T-cell (primary cell): ENCODE measurements at regions not wholly inside any gene's neighbourhood (a gene's known extent, or its start where the extent isn't known, plus 50 kb on each side); places are given as distances from the start of the nearest gene placed in this dataset.

Experiments used
- ATAC-seq, 4 experiments: fragments of 200-7000 bp in 3 of 4; fragments of 150-1000 bp in 1 of 4; cut with Tn5 transposase; replicated peaks in 1 of 4; 1 replicate in 3 of 4; 2 replicates in 1 of 4; pipeline ENCODE4 v1.10.0; 2021; ENCODE audit warnings: moderate library complexity in 3 of 4, mild to moderate bottlenecking in 2 of 4, moderate number of reproducible peaks in 1 of 4
- CTCF ChIA-PET, 2 donors: fragments of 300-600 bp; sonication (Branson Sonifier 250); formaldehyde crosslinking; loops; one replicate each; lab custom pipeline; 2022; ENCODE audit warnings: antibody characterized with exemption in 2 of 2; lab: Charles Lee
- POLR2A ChIA-PET, 2 donors: fragments of 300-600 bp; sonication (Branson Sonifier 250); formaldehyde crosslinking; loops; one replicate each; lab custom pipeline; 2022; ENCODE audit warnings: antibody characterized with exemption in 2 of 2; lab: Charles Lee
- DNase-seq, 35 experiments: peaks; one replicate each; pipeline versions ENCODE4 v3.0.0 to v3.0.0-alpha.2; 2013 to 2023
- H3K27ac ChIP-seq: one replicate; pipeline ENCODE4 v1.5.1; 2013; ENCODE audit warnings: low read length
- H3K27me3 ChIP-seq, 2 experiments: replicated peaks in 1 of 2; 1 replicate in 1 of 2; 2 replicates in 1 of 2; pipeline versions ENCODE4 v1.6.1 to v1.7.0; 2013; ENCODE audit warnings: low read length in 1 of 2, mixed read lengths in 1 of 2; ENCODE audit not compliant: control insufficient read depth in 2 of 2, insufficient read depth in 2 of 2; ENCODE audit errors: extremely low read depth in 1 of 2
- H3K36me3 ChIP-seq, 2 donors: 1 replicate in 1 of 2; 2 replicates in 1 of 2; pipeline versions ENCODE4 v1.6.1 to v1.7.0; 2013; ENCODE audit warnings: low read length in 1 of 2; ENCODE audit not compliant: control insufficient read depth in 2 of 2, insufficient read depth in 1 of 2; ENCODE audit errors: extremely low read depth in 1 of 2
- H3K4me1 ChIP-seq, 2 experiments: 1 replicate in 1 of 2; 2 replicates in 1 of 2; pipeline versions ENCODE4 v1.6.1 to v1.7.0; 2013; ENCODE audit warnings: low read length in 2 of 2, mixed read lengths in 1 of 2; ENCODE audit not compliant: insufficient read depth in 2 of 2, control insufficient read depth in 1 of 2; ENCODE audit errors: extremely low read depth in 1 of 2
- H3K4me3 ChIP-seq, 2 donors: 1 replicate in 1 of 2; 2 replicates in 1 of 2; pipeline versions ENCODE4 v1.5.1 to v1.7.0; 2013; ENCODE audit warnings: mild to moderate bottlenecking in 2 of 2, low read length in 1 of 2, moderate library complexity in 1 of 2; ENCODE audit not compliant: control insufficient read depth in 1 of 2; ENCODE audit errors: extremely low read depth in 1 of 2
- H3K9me3 ChIP-seq: 2 replicates; pipeline ENCODE4 v1.7.0; 2013
- H3K27ac Mint-ChIP-seq, 2 donors: one replicate each; pipeline ENCODE4 v1.8.0; 2020 to 2021; ENCODE audit warnings: mild to moderate bottlenecking in 2 of 2, mixed read lengths in 2 of 2
- H3K27me3 Mint-ChIP-seq, 2 donors: one replicate each; pipeline ENCODE4 v1.8.0; 2021 to 2022; ENCODE audit warnings: mixed read lengths in 2 of 2
- H3K36me3 Mint-ChIP-seq: one replicate; pipeline ENCODE4 v1.8.0; 2021; ENCODE audit warnings: mixed read lengths
- H3K4me1 Mint-ChIP-seq, 3 donors: one replicate each; pipeline ENCODE4 v1.8.0; 2020 to 2022; ENCODE audit warnings: mixed read lengths in 3 of 3, mild to moderate bottlenecking in 1 of 3
- H3K4me3 Mint-ChIP-seq, 3 donors: one replicate each; pipeline ENCODE4 v1.8.0; 2020 to 2022; ENCODE audit warnings: mild to moderate bottlenecking in 3 of 3, mixed read lengths in 3 of 3, moderate library complexity in 3 of 3
- H3K9me3 Mint-ChIP-seq, 3 donors: one replicate each; pipeline ENCODE4 v1.8.0; 2020 to 2022; ENCODE audit warnings: mixed read lengths in 3 of 3
- WGBS: methylation state at CpG from one replicate; pipeline ENCODE4 v1.1.5; 2013; ENCODE audit warnings: missing lambda C conversion rate; ENCODE audit not compliant: insufficient coverage; 5-methylcytosine and 5-hydroxymethylcytosine counted together

GRCh38 chr4:187276736-187277408 is 553.2 kb upstream of the FAT1 start:
- no peaks in the 10 kb centered on the region for H3K36me3 ChIP-seq
- no peaks in the 10 kb centered on the region for H3K4me1 ChIP-seq
- H3K9me3 Mint-ChIP-seq: peaks cover 6 to 15% (median 8%) of the 10 kb centered on the region in 3 donors
- no peak overlapping the region for H3K4me3 ChIP-seq
- H3K27ac Mint-ChIP-seq: no peak overlapping the region
- no peaks in the 10 kb centered on the region for H3K9me3 ChIP-seq
- H3K4me1 Mint-ChIP-seq: no peaks in the 10 kb centered on the region
- H3K4me3 Mint-ChIP-seq: no peak overlapping the region
- CTCF ChIA-PET: no interaction called here
- no peaks in the 10 kb centered on the region for H3K27me3 ChIP-seq
- no peak overlapping the region for H3K27ac ChIP-seq
- ATAC-seq: no peak
- no peak for DNase-seq
- WGBS: 83% methylated on average over 4 of the region's 7 CpGs
- H3K27me3 Mint-ChIP-seq: no peaks in the 10 kb centered on the region
- POLR2A ChIA-PET: no interaction called here
- H3K36me3 Mint-ChIP-seq: no peaks in the 10 kb centered on the region

GRCh38 chr4:187283201-187283955 is 559.7 kb upstream of the FAT1 start:
- H3K27ac Mint-ChIP-seq: no peak overlapping the region
- H3K9me3 ChIP-seq: no peaks in the 10 kb centered on the region
- POLR2A ChIA-PET: no interaction called here
- H3K9me3 Mint-ChIP-seq: peaks cover 8 to 17% (median 17%) of the 10 kb centered on the region in 3 donors
- no peaks in the 10 kb centered on the region for H3K27me3 ChIP-seq
- H3K4me1 ChIP-seq: no peaks in the 10 kb centered on the region
- DNase-seq (no peak), ATAC-seq (no peak)
- CTCF ChIA-PET: no interaction called here
- H3K27ac ChIP-seq: no peak overlapping the region
- H3K4me1 Mint-ChIP-seq: no peaks in the 10 kb centered on the region
- no peaks in the 10 kb centered on the region for H3K36me3 Mint-ChIP-seq
- no peak overlapping the region for H3K4me3 ChIP-seq
- H3K36me3 ChIP-seq: no peaks in the 10 kb centered on the region
- no peak overlapping the region for H3K4me3 Mint-ChIP-seq
- 100% methylated on average over 1 of the region's 10 CpGs for WGBS
- no peaks in the 10 kb centered on the region for H3K27me3 Mint-ChIP-seq

GRCh38 chr4:187286525-187286924 is 562.9 kb upstream of the FAT1 start:
- no peak for DNase-seq
- peaks cover 5 to 12% (median 9%) of the 10 kb centered on the region in 3 donors for H3K9me3 Mint-ChIP-seq
- ChIA-PET POLR2A (interaction anchor here in 1 of 2 donors (0.6 kb wide), 1 partner anchor 19 kb away, joined by 3 read pairs; no protein-coding TSS in a partner anchor), CTCF (no interaction called here)
- 30% methylated on average over 3 of the region's 6 CpGs for WGBS
- Histone ChIP-seq H3K9me3 (no peaks in the 10 kb centered on the region), H3K27ac (no peak overlapping the region), H3K27me3 (no peaks in the 10 kb centered on the region), H3K4me3 (no peak overlapping the region), H3K36me3 (no peaks in the 10 kb centered on the region), H3K4me1 (no peaks in the 10 kb centered on the region)
- no peaks in the 10 kb centered on the region for H3K4me1 Mint-ChIP-seq
- ATAC-seq: no peak
- no peak overlapping the region for H3K4me3 Mint-ChIP-seq
- H3K36me3 Mint-ChIP-seq: no peaks in the 10 kb centered on the region
- H3K27ac Mint-ChIP-seq: no peak overlapping the region
- no peaks in the 10 kb centered on the region for H3K27me3 Mint-ChIP-seq

- WGBS: 0% methylated on average over 1 of the region's 2 CpGs
- Histone ChIP-seq H3K36me3 (no peaks in the 10 kb centered on the region), H3K27ac (no peak overlapping the region), H3K9me3 (no peaks in the 10 kb centered on the region), H3K4me3 (no peak overlapping the region), H3K27me3 (no peaks in the 10 kb centered on the region), H3K4me1 (no peaks in the 10 kb centered on the region)
- ATAC-seq (no peak), DNase-seq (no peak)
- no peak overlapping the region for H3K27ac Mint-ChIP-seq
- peaks cover 5 to 17% (median 10%) of the 10 kb centered on the region in 3 donors for H3K9me3 Mint-ChIP-seq
- POLR2A ChIA-PET: no interaction called here
- no peaks in the 10 kb centered on the region for H3K36me3 Mint-ChIP-seq
- CTCF ChIA-PET: no interaction called here
- no peaks in the 10 kb centered on the region for H3K4me1 Mint-ChIP-seq
- H3K4me3 Mint-ChIP-seq: no peak overlapping the region
- no peaks in the 10 kb centered on the region for H3K27me3 Mint-ChIP-seq
Observed at GRCh38 chr4:187289371-187289770, 565.7 kb upstream of the FAT1 start.

GRCh38 chr4:187294861-187295260 is 571.2 kb upstream of the FAT1 start:
- DNase-seq (no peak), ATAC-seq (no peak)
- no peak overlapping the region for H3K4me3 Mint-ChIP-seq
- no peaks in the 10 kb centered on the region for H3K27me3 ChIP-seq
- no peaks in the 10 kb centered on the region for H3K27me3 Mint-ChIP-seq
- 100% methylated on average over 1 of the region's 3 CpGs for WGBS
- POLR2A ChIA-PET: no interaction called here
- H3K36me3 ChIP-seq: no peaks in the 10 kb centered on the region
- no peaks in the 10 kb centered on the region for H3K4me1 Mint-ChIP-seq
- H3K9me3 Mint-ChIP-seq: peaks cover 21 to 33% (median 21%) of the 10 kb centered on the region in 3 donors
- H3K4me3 ChIP-seq: no peak overlapping the region
- CTCF ChIA-PET: no interaction called here
- H3K27ac ChIP-seq: no peak overlapping the region
- no peaks in the 10 kb centered on the region for H3K36me3 Mint-ChIP-seq
- no peak overlapping the region for H3K27ac Mint-ChIP-seq
- H3K4me1 ChIP-seq: no peaks in the 10 kb centered on the region
- no peaks in the 10 kb centered on the region for H3K9me3 ChIP-seq

GRCh38 chr4:187301923-187302322 is 578.3 kb upstream of the FAT1 start:
- Mint-ChIP-seq H3K36me3 (no peaks in the 10 kb centered on the region), H3K27ac (no peak overlapping the region), H3K27me3 (no peaks in the 10 kb centered on the region), H3K9me3 (peaks cover 14 to 35% (median 18%) of the 10 kb centered on the region in 3 donors), H3K4me1 (no peaks in the 10 kb centered on the region), H3K4me3 (no peak overlapping the region)
- WGBS: 85% methylated on average over 7 of the region's 16 CpGs
- ATAC-seq (no peak), DNase-seq (no peak)
- Histone ChIP-seq H3K36me3 (no peaks in the 10 kb centered on the region), H3K27ac (no peak overlapping the region), H3K4me3 (no peak overlapping the region), H3K4me1 (no peaks in the 10 kb centered on the region), H3K9me3 (no peaks in the 10 kb centered on the region), H3K27me3 (no peaks in the 10 kb centered on the region)
- POLR2A ChIA-PET: no interaction called here
- CTCF ChIA-PET: no interaction called here
